ENCODE measurements at regions not wholly inside any gene's neighbourhood (a gene's known extent, or its start where the extent isn't known, plus 50 kb on each side); places are given as distances from the start of the nearest gene placed in this dataset.

DNA sequence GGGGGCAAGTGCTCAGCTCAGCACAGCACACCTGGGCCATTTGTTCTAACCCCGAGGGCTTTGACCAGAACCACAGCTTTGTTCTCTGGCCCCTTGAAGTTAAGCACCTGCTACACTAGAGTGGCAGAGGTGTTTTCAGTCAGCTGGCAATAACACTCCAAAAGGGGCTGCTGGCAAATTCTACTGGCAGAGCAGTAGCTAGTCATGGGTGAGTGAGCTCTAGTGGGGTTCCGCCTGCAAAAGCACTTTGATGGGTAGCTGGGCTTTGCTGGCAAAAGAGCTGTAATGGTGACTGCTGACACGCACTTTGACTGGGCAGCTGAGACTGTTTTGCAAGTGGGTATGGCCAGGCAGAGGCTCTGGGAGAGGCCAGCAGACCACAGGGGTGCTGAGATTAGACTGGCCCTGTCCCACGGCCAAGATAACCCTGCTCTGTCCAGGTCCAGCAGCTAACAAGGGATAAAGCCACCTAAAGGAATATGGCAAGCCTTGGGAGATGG lies 65.2 kb upstream of the TENT5D start:
- no peaks in the 10 kb centered on the region for H3K36me3 Mint-ChIP-seq
- no peak overlapping the region for H3K27ac Mint-ChIP-seq
- H3K27me3 Mint-ChIP-seq = no peaks in the 10 kb centered on the region
- no peaks in the 10 kb centered on the region for H3K4me1 Mint-ChIP-seq
- ATAC-seq (replicated peaks) (no peak), DNase-seq (no peak)
- H3K4me3 Mint-ChIP-seq = no peak overlapping the region
- H3K9me3 Mint-ChIP-seq = peaks cover 4 to 9% of the 10 kb centered on the region in 2 donors
